ENCODE measurements at regions not wholly inside any gene's neighbourhood (a gene's known extent, or its start where the extent isn't known, plus 50 kb on each side); places are given as distances from the start of the nearest gene placed in this dataset.

DNA sequence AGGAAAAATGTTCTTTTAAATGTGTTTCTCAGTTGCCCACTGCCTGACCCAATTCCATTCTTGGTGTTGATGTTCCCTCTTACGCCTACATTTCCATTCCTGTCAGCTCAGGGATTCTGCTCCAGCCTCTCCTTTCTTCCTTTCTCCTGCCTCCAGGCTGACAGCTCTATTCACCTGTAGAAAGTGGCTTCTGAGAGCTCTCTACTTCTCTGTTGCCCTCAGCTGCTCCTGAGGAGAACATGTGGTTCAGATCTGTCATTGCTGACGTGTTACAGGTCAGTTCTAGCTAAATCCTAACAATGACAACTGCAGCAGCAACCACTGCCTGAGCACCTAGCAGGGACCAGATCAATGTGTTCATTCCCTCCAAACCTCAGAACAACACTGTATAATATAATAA is 144.9 kb upstream of the PLAAT1 start:
- no peaks in the 10 kb centered on the region for H3K9me3 ChIP-seq
- WGBS, 3 donors = 62 to 83% (median 71%) methylated on average over 2 of the region's 2 CpGs
- H3K4me1 ChIP-seq = no peaks in the 10 kb centered on the region
- ATAC-seq (no peak), DNase-seq (no peak)
- intact Hi-C loops (cut with DNase I) = no loop called here
- no peak overlapping the region for H3K27ac ChIP-seq
- H3K4me3 ChIP-seq = no peak overlapping the region
- no peaks in the 10 kb centered on the region for H3K27me3 ChIP-seq (ENCODE audit: insufficient read depth in 3 of 3, low read length in 2 of 3)
- TF ChIP-seq, protein P1, sequence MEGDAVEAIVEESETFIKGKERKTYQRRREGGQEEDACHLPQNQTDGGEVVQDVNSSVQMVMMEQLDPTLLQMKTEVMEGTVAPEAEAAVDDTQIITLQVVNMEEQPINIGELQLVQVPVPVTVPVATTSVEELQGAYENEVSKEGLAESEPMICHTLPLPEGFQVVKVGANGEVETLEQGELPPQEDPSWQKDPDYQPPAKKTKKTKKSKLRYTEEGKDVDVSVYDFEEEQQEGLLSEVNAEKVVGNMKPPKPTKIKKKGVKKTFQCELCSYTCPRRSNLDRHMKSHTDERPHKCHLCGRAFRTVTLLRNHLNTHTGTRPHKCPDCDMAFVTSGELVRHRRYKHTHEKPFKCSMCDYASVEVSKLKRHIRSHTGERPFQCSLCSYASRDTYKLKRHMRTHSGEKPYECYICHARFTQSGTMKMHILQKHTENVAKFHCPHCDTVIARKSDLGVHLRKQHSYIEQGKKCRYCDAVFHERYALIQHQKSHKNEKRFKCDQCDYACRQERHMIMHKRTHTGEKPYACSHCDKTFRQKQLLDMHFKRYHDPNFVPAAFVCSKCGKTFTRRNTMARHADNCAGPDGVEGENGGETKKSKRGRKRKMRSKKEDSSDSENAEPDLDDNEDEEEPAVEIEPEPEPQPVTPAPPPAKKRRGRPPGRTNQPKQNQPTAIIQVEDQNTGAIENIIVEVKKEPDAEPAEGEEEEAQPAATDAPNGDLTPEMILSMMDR (IDR thresholded peaks at IDR 0.05) = no peak
- no peaks in the 10 kb centered on the region for H3K36me3 ChIP-seq (ENCODE audit: insufficient read depth in 1 of 2, low read depth in 1 of 2)

DNA sequence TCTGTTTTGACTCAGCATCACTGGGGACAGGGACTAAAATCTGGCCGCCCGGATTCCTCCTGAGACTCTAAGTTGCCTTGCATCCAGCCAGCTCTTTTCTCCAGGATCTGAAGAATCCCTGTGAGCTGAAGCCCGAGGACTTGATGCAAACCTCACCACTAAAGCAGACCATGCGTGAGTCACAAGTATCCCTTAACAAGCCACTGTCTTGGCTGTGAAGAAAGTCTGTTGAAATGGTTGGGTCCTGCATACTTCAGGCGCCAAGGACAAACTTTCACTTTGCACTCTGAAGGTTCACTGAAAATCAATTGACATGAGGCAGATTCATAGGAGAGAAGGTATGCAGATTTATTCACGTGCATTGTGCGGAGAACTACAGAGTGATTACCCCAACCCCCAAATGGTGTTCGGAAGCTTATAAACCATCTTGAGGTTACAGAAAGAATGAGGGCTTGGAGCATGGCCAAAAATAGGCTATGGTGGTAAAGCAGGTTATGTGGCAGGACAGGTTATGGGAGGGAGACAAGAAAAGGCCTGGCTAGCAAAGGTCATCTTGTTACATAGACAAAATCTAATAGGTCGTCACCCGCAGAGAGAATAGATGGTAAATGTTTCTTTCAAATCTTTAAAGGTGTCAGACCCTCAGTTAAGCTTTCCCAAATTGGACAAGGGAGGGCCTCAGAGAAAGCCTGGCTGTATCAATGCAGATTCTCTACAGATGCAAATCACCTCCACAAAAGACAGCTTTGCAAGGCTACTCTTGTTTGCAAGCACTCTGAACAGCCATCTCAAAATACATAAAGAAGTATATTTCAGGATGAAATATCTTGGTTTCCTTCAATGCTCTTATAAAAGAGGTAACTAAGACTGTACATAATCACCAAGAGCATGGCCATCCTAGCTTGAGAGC is 126.3 kb upstream of the PLAAT1 start:
- ATAC-seq (no peak), DNase-seq (no peak)
- no peaks in the 10 kb centered on the region for H3K9me3 ChIP-seq
- no peaks in the 10 kb centered on the region for H3K4me1 ChIP-seq
- intact Hi-C loops (cut with DNase I) = no loop called here
- no peaks in the 10 kb centered on the region for H3K27me3 ChIP-seq (ENCODE audit: insufficient read depth in 3 of 3, low read length in 2 of 3)
- WGBS, 3 donors = 86 to 94% (median 89%) methylated on average over 10 of the region's 10 CpGs
- H3K36me3 ChIP-seq (ENCODE audit: insufficient read depth in 1 of 2, low read depth in 1 of 2) = no peaks in the 10 kb centered on the region
- H3K4me3 ChIP-seq = no peak overlapping the region
- H3K27ac ChIP-seq = no peak overlapping the region
- TF ChIP-seq, protein P1 (IDR thresholded peaks at IDR 0.05) = no peak

DNA sequence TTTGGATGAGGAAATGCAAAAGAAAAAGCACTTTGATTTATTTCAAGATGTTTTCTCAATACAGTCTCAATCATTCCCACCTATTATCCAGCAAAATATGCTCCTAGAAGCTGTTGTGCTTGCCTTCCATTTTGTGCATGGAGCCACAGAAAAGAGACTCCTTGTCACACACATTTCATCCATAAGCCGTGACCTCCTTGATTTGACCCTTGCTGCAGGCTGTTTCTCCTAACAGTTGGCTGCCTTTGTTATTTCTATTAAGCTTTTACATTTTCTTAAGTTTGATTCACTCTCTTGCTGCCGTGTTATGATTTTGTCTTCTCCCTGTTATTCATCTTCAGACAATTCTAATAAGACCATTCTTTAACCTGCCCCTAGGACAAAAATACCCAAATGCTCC is 124.2 kb upstream of the PLAAT1 start:
- Histone ChIP-seq H3K4me3 (no peak overlapping the region), H3K27me3 (ENCODE audit: insufficient read depth in 3 of 3, low read length in 2 of 3) (peaks cover 0 to 1% (median 0%) of the 10 kb centered on the region in 3 donors), H3K36me3 (ENCODE audit: insufficient read depth in 1 of 2, low read depth in 1 of 2) (no peaks in the 10 kb centered on the region), H3K9me3 (no peaks in the 10 kb centered on the region), H3K27ac (no peak overlapping the region), H3K4me1 (no peaks in the 10 kb centered on the region)
- 73 to 87% (median 84%) methylated on average over 2 of the region's 2 CpGs for WGBS, 3 donors
- TF ChIP-seq, protein P1 (IDR thresholded peaks at IDR 0.05) = no peak
- intact Hi-C loops (cut with DNase I) = no loop called here
- DNase-seq (no peak), ATAC-seq (no peak)

DNA sequence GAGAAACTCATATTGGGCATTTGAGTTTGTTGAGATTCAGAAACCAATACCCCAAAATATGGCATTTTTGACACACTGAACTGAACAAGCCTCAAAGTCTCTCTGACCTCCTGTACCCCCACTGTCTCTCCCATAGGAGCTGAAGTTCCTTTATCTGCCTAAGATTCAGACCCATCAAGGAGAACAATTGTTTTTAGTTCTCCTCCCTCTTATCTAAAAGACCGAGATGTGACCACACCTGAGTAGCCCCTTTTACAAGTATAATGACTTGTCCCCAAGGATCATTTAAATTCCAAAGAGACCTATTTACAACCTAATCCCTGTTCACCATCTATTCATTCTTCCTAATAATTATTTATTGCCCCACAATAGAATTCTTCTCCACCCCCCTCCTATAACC is 122.1 kb upstream of the PLAAT1 start:
- Histone ChIP-seq H3K27ac (no peak overlapping the region), H3K36me3 (ENCODE audit: insufficient read depth in 1 of 2, low read depth in 1 of 2) (no peaks in the 10 kb centered on the region), H3K9me3 (no peaks in the 10 kb centered on the region), H3K4me3 (no peak overlapping the region), H3K27me3 (ENCODE audit: insufficient read depth in 3 of 3, low read length in 2 of 3) (peaks cover 0 to 1% (median 0%) of the 10 kb centered on the region in 3 donors), H3K4me1 (no peaks in the 10 kb centered on the region)
- ATAC-seq (no peak), DNase-seq (no peak)
- 83 to 100% (median 88%) methylated on average over 1 of the region's 1 CpG for WGBS, 3 donors
- intact Hi-C loops (cut with DNase I) = no loop called here
- TF ChIP-seq, protein P1 (IDR thresholded peaks at IDR 0.05) = no peak

Data from psoas muscle (tissue), 7 donors.